ENCODE measurements at regions not wholly inside any gene's neighbourhood (a gene's known extent, or its start where the extent isn't known, plus 50 kb on each side); places are given as distances from the start of the nearest gene placed in this dataset.
A peak's percentile ranks its signal among the peaks of the same experiment; 100 is the strongest.
"Not testable (repeated sequence)": the region's sequence is repeated elsewhere in the genome, so short reads cannot be mapped to it uniquely, and the experiment has no call there.

GRCh38 chr15:57767481-57767880, 61.0 kb downstream of the POLR2M start:
- DNase-seq (ENCODE audit: low read depth), result no peak

GRCh38 chr15:57769266-57769665, 62.8 kb downstream of the POLR2M start:
- DNase-seq (ENCODE audit: low read depth), result peak; percentile 63

- DNase-seq (ENCODE audit: low read depth), result no peak
Observed at GRCh38 chr15:57770495-57770894, 64.0 kb downstream of the POLR2M start.

- no peak for DNase-seq (ENCODE audit: low read depth)
Observed at GRCh38 chr15:57772223-57772957, 65.9 kb downstream of the POLR2M start.

GRCh38 chr15:57773051-57773450, 66.5 kb downstream of the POLR2M start:
- DNase-seq (ENCODE audit: low read depth), result no peak

- DNase-seq (ENCODE audit: low read depth), result no peak
Observed at GRCh38 chr15:57777003-57777402, 70.5 kb downstream of the POLR2M start.

- DNase-seq (ENCODE audit: low read depth), result no peak
Observed at GRCh38 chr15:57780471-57780870, 74.0 kb downstream of the POLR2M start.

- no peak for DNase-seq (ENCODE audit: low read depth)
Observed at GRCh38 chr15:57782731-57783130, 76.2 kb downstream of the POLR2M start.

GRCh38 chr15:57784081-57784511, 77.6 kb downstream of the POLR2M start:
- DNase-seq (ENCODE audit: low read depth), result peak; percentile 85

- DNase-seq (ENCODE audit: low read depth), result no peak
Observed at GRCh38 chr15:57785039-57785438, 78.5 kb downstream of the POLR2M start.

GRCh38 chr15:57785959-57786358, 79.4 kb downstream of the POLR2M start:
- no peak for DNase-seq (ENCODE audit: low read depth)

- DNase-seq (ENCODE audit: low read depth), result no peak
Observed at GRCh38 chr15:57789225-57789624, 82.7 kb downstream of the POLR2M start.

- DNase-seq (ENCODE audit: low read depth), result no peak
Observed at GRCh38 chr15:57792724-57793449, 86.4 kb downstream of the POLR2M start.

GRCh38 chr15:57795261-57795660, 88.7 kb downstream of the POLR2M start:
- no peak for DNase-seq (ENCODE audit: low read depth)

- DNase-seq (ENCODE audit: low read depth), result no peak
Observed at GRCh38 chr15:57796146-57796545, 89.6 kb downstream of the POLR2M start.

GRCh38 chr15:57797110-57797509, 90.6 kb downstream of the POLR2M start:
- no peak for DNase-seq (ENCODE audit: low read depth)

- no peak for DNase-seq (ENCODE audit: low read depth)
Observed at GRCh38 chr15:57797568-57798267, 91.2 kb downstream of the POLR2M start.

GRCh38 chr15:57806003-57806402, 99.5 kb downstream of the POLR2M start:
- DNase-seq (ENCODE audit: low read depth), result no peak

- DNase-seq (ENCODE audit: low read depth), result not testable (repeated sequence)
Observed at GRCh38 chr15:57809285-57809684, 102.8 kb downstream of the POLR2M start.

- DNase-seq (ENCODE audit: low read depth), result no peak
Observed at GRCh38 chr15:57816599-57816998, 110.1 kb downstream of the POLR2M start.

- no peak for DNase-seq (ENCODE audit: low read depth)
Observed at GRCh38 chr15:57819646-57820045, 113.1 kb downstream of the POLR2M start.

- DNase-seq (ENCODE audit: low read depth), result peak; percentile 12
Observed at GRCh38 chr15:57820119-57820518, 113.6 kb downstream of the POLR2M start.

GRCh38 chr15:57821826-57822225, 115.3 kb downstream of the POLR2M start:
- DNase-seq (ENCODE audit: low read depth), result no peak

Data from GM04503 (cell line).